Osteoblast (primary cell): ENCODE measurements at regions not wholly inside any gene's neighbourhood (a gene's known extent, or its start where the extent isn't known, plus 50 kb on each side); places are given as distances from the start of the nearest gene placed in this dataset.
A peak's percentile ranks its signal among the peaks of the same experiment; 100 is the strongest.

Source experiments
- DNase-seq: peaks from one replicate; pipeline ENCODE4 v3.0.0; 2011; ENCODE audit warnings: low spot score, mixed read lengths; ENCODE audit not compliant: insufficient read length; ENCODE audit errors: missing footprints
- H2AFZ ChIP-seq: 2 replicates; pipeline ENCODE4 v1.6.0; 2011; ENCODE audit warnings: mild to moderate bottlenecking, low read length
- H3K27ac ChIP-seq: 2 replicates; pipeline ENCODE4 v1.5.1; 2011; ENCODE audit warnings: mild to moderate bottlenecking, low read depth, low read length, moderate library complexity
- H3K27me3 ChIP-seq: 2 replicates; pipeline ENCODE4 v1.6.0; 2012; ENCODE audit warnings: mild to moderate bottlenecking, control low read depth, inconsistent platforms, low read length, moderate library complexity; ENCODE audit not compliant: insufficient read depth
- H3K36me3 ChIP-seq: 2 replicates; pipeline ENCODE4 v1.5.1; 2011; ENCODE audit warnings: mild to moderate bottlenecking, low read length, control low read depth, moderate library complexity; ENCODE audit not compliant: insufficient read depth
- H3K4me1 ChIP-seq: 2 replicates; pipeline ENCODE4 v1.5.1; 2011; ENCODE audit warnings: mild to moderate bottlenecking, low read length, control low read depth, moderate library complexity; ENCODE audit not compliant: insufficient read depth
- H3K4me2 ChIP-seq: 2 replicates; pipeline ENCODE4 v1.6.0; 2011; ENCODE audit warnings: mild to moderate bottlenecking, low read length; ENCODE audit not compliant: insufficient read depth
- H3K4me3 ChIP-seq: fragments of 200-600 bp; sonication (generic); 3 replicates; pipeline ENCODE4 v1.5.1; 2012; ENCODE audit warnings: mild to moderate bottlenecking, low read length, inconsistent platforms; ENCODE audit not compliant: insufficient read depth
- H3K79me2 ChIP-seq: 2 replicates; pipeline ENCODE4 v1.6.0; 2012; ENCODE audit warnings: mild to moderate bottlenecking, low read length, control low read depth, inconsistent platforms; ENCODE audit not compliant: insufficient read depth
- H3K9me3 ChIP-seq: 2 replicates; pipeline ENCODE4 v1.5.1; 2011; ENCODE audit warnings: low read depth, low read length, control low read depth
- H4K20me1 ChIP-seq: 2 replicates; pipeline ENCODE4 v1.6.0; 2012; ENCODE audit warnings: mild to moderate bottlenecking, low read length, control low read depth; ENCODE audit not compliant: insufficient read depth
- CTCF ChIP-seq: IDR thresholded peaks from 2 replicates; pipeline ENCODE4 v1.5.1; 2011; ENCODE audit warnings: mild to moderate bottlenecking, low read depth, low read length, moderate library complexity; ENCODE audit errors: extremely low read depth

GRCh38 chr5:87121304-87122150, 146.2 kb upstream of the RASA1 start:
- Histone ChIP-seq H3K27ac (peak overlapping the region; percentile 89), H3K4me3 (no peak overlapping the region), H3K4me2 (peak overlapping the region; percentile 69), H3K36me3 (no peaks in the 10 kb centered on the region), H4K20me1 (no peaks in the 10 kb centered on the region), H3K27me3 (no peaks in the 10 kb centered on the region), H3K4me1 (peaks cover 56% of the 10 kb centered on the region), H3K9me3 (no peaks in the 10 kb centered on the region), H3K79me2 (no peaks in the 10 kb centered on the region), H2AFZ (no peak overlapping the region)
- peak; percentile 73 for DNase-seq
- TF ChIP-seq CTCF, result no peak

GRCh38 chr5:87122151-87122977, 145.3 kb upstream of the RASA1 start:
- Histone ChIP-seq H3K36me3 (no peaks in the 10 kb centered on the region), H4K20me1 (no peaks in the 10 kb centered on the region), H3K4me3 (no peak overlapping the region), H2AFZ (peak overlapping the region; percentile 1), H3K4me1 (peaks cover 64% of the 10 kb centered on the region), H3K27ac (peak overlapping the region; percentile 89), H3K79me2 (no peaks in the 10 kb centered on the region), H3K27me3 (no peaks in the 10 kb centered on the region), H3K9me3 (no peaks in the 10 kb centered on the region), H3K4me2 (peak overlapping the region; percentile 69)
- TF ChIP-seq CTCF, result no peak
- DNase-seq, result no peak

DNA sequence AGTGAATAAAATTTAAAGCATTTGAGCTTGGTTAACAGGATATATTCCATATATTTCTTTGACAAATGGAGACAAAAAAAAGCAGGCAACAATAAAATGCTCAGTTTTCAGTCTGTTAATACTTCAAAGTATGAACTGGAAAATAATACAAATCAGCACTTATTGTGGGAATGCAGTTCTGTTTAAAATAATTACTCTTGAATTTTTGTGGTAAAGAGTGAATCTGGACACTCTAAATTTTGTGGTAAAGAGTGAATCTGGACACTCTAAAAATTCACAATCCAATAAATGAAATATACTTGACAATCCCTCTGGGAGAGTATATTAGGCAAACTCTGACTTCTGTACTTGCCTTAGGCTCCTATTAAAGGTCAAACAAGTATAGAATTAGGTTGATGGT, 141.9 kb upstream of the RASA1 start:
- Histone ChIP-seq H2AFZ (peak overlapping the region; percentile 5), H3K4me1 (peaks cover 69% of the 10 kb centered on the region), H4K20me1 (no peaks in the 10 kb centered on the region), H3K9me3 (no peaks in the 10 kb centered on the region), H3K4me2 (no peak overlapping the region), H3K4me3 (no peak overlapping the region), H3K27me3 (no peaks in the 10 kb centered on the region), H3K27ac (no peak overlapping the region), H3K79me2 (no peaks in the 10 kb centered on the region), H3K36me3 (no peaks in the 10 kb centered on the region)
- TF ChIP-seq CTCF, result no peak
- no peak for DNase-seq

DNA sequence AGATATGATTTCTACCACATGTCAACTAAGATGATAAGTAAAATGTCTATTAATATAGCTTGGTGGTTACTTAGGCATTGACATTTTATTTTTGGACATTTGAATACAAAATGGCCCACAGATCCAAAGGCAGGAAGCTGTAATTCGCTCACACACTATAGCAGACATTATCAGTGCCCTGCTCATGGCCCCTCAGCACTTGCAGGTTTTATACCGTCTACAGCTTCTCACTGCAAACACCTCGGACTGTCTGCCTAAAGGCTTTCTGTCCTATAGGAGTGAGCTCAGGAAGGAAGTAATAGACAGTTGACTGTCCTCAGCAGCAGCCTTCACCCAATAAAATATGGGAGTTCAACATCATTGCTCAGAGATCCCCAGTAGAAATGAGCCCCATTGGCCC, 140.8 kb upstream of the RASA1 start:
- DNase-seq, result no peak
- no peaks in the 10 kb centered on the region for H3K27me3 ChIP-seq
- no peaks in the 10 kb centered on the region for H4K20me1 ChIP-seq
- peaks cover 58% of the 10 kb centered on the region for H3K4me1 ChIP-seq
- H2AFZ ChIP-seq, result peak overlapping the region; percentile 24
- H3K4me2 ChIP-seq, result peak overlapping the region; percentile 38
- TF ChIP-seq CTCF, result no peak
- H3K9me3 ChIP-seq, result no peaks in the 10 kb centered on the region
- no peaks in the 10 kb centered on the region for H3K36me3 ChIP-seq
- peak overlapping the region; percentile 74 for H3K27ac ChIP-seq
- no peak overlapping the region for H3K4me3 ChIP-seq
- no peaks in the 10 kb centered on the region for H3K79me2 ChIP-seq
